Thymus (tissue), 11 donors: ENCODE measurements at regions not wholly inside any gene's neighbourhood (a gene's known extent, or its start where the extent isn't known, plus 50 kb on each side); places are given as distances from the start of the nearest gene placed in this dataset.

Experiments
- DNase-seq, 9 donors: peaks; one replicate each; pipeline ENCODE4 v3.0.0-alpha.2; 2013; ENCODE audit warnings: low spot score in 9 of 9, low read depth in 6 of 9, missing footprints in 1 of 9
- H3K27ac ChIP-seq, 2 donors: one replicate each; pipeline ENCODE4 v1.5.1; 2013; ENCODE audit warnings: control low read depth in 1 of 2, low read depth in 1 of 2, low read length in 1 of 2, mild to moderate bottlenecking in 1 of 2, moderate library complexity in 1 of 2
- H3K27me3 ChIP-seq, 2 donors: one replicate each; pipeline ENCODE4 v1.5.1; 2013; ENCODE audit warnings: low read length in 1 of 2; ENCODE audit not compliant: control insufficient read depth in 2 of 2, insufficient read depth in 1 of 2
- H3K36me3 ChIP-seq, 2 donors: one replicate each; pipeline ENCODE4 v1.5.1; 2013; ENCODE audit warnings: low read length in 1 of 2, mild to moderate bottlenecking in 1 of 2, moderate library complexity in 1 of 2; ENCODE audit not compliant: control insufficient read depth in 2 of 2, insufficient read depth in 2 of 2
- H3K4me1 ChIP-seq, 2 donors: one replicate each; pipeline ENCODE4 v1.5.1; 2013; ENCODE audit warnings: low read length in 2 of 2; ENCODE audit not compliant: control insufficient read depth in 2 of 2, insufficient read depth in 2 of 2
- H3K4me3 ChIP-seq, 2 donors: one replicate each; pipeline ENCODE4 v1.5.1; 2013; ENCODE audit warnings: low read length in 2 of 2, control low read depth in 1 of 2, mild to moderate bottlenecking in 1 of 2
- H3K9me3 ChIP-seq, 2 donors: one replicate each; pipeline ENCODE4 v1.5.1; 2013; ENCODE audit warnings: low read length in 1 of 2, mild to moderate bottlenecking in 1 of 2; ENCODE audit not compliant: control insufficient read depth in 2 of 2, insufficient read depth in 1 of 2
- WGBS: extraction: QIAGEN DNeasy Blood & Tissue Kit; methylation state at CpG from one replicate; pipeline ENCODE4 v1.1.7; 2013; 5-methylcytosine and 5-hydroxymethylcytosine counted together
- donor health status: healthy.

GRCh38 chr16:64440421-64440831 is 681.4 kb downstream of the CDH11 start:
- H3K4me1 ChIP-seq = no peaks in the 10 kb centered on the region
- H3K9me3 ChIP-seq = no peaks in the 10 kb centered on the region
- no peak overlapping the region for H3K27ac ChIP-seq
- 84% methylated on average over 3 of the region's 3 CpGs for WGBS
- H3K36me3 ChIP-seq = no peaks in the 10 kb centered on the region
- no peaks in the 10 kb centered on the region for H3K27me3 ChIP-seq
- H3K4me3 ChIP-seq = no peak overlapping the region
- no peak for DNase-seq

- H3K27me3 ChIP-seq = no peaks in the 10 kb centered on the region
- H3K27ac ChIP-seq = no peak overlapping the region
- WGBS = 96% methylated on average over 5 of the region's 5 CpGs
- H3K4me1 ChIP-seq = no peaks in the 10 kb centered on the region
- no peaks in the 10 kb centered on the region for H3K9me3 ChIP-seq
- DNase-seq = no peak
- no peaks in the 10 kb centered on the region for H3K36me3 ChIP-seq
- H3K4me3 ChIP-seq = no peak overlapping the region
Observed at GRCh38 chr16:64440005-64440404, 681.9 kb downstream of the CDH11 start.

GRCh38 chr16:64437706-64438324 is 684.0 kb downstream of the CDH11 start:
- no peak overlapping the region for H3K27ac ChIP-seq
- no peak for DNase-seq
- no peaks in the 10 kb centered on the region for H3K9me3 ChIP-seq
- H3K4me1 ChIP-seq = no peaks in the 10 kb centered on the region
- H3K4me3 ChIP-seq = no peak overlapping the region
- WGBS = 57% methylated on average over 9 of the region's 9 CpGs
- H3K36me3 ChIP-seq = no peaks in the 10 kb centered on the region
- no peaks in the 10 kb centered on the region for H3K27me3 ChIP-seq

- DNase-seq = no peak
- Histone ChIP-seq H3K27ac (no peak overlapping the region), H3K9me3 (no peaks in the 10 kb centered on the region), H3K27me3 (no peaks in the 10 kb centered on the region), H3K4me3 (no peak overlapping the region), H3K4me1 (no peaks in the 10 kb centered on the region), H3K36me3 (no peaks in the 10 kb centered on the region)
- 86% methylated on average over 4 of the region's 4 CpGs for WGBS
Observed at GRCh38 chr16:64434526-64435069, 687.3 kb downstream of the CDH11 start.

- no peak overlapping the region for H3K4me3 ChIP-seq
- H3K36me3 ChIP-seq = no peaks in the 10 kb centered on the region
- no peaks in the 10 kb centered on the region for H3K9me3 ChIP-seq
- no peaks in the 10 kb centered on the region for H3K4me1 ChIP-seq
- DNase-seq = no peak
- H3K27me3 ChIP-seq = no peaks in the 10 kb centered on the region
- WGBS = 93% methylated on average over 5 of the region's 5 CpGs
- no peak overlapping the region for H3K27ac ChIP-seq
Observed at GRCh38 chr16:64428463-64429113, 693.3 kb downstream of the CDH11 start.

GRCh38 chr16:64426131-64426666 is 695.7 kb downstream of the CDH11 start:
- DNase-seq = no peak
- H3K36me3 ChIP-seq = no peaks in the 10 kb centered on the region
- H3K4me3 ChIP-seq = no peak overlapping the region
- no peak overlapping the region for H3K27ac ChIP-seq
- H3K9me3 ChIP-seq = no peaks in the 10 kb centered on the region
- no peaks in the 10 kb centered on the region for H3K4me1 ChIP-seq
- no peaks in the 10 kb centered on the region for H3K27me3 ChIP-seq
- WGBS = 93% methylated on average over 3 of the region's 3 CpGs

- no peak for DNase-seq
- H3K9me3 ChIP-seq = no peaks in the 10 kb centered on the region
- no peaks in the 10 kb centered on the region for H3K4me1 ChIP-seq
- H3K4me3 ChIP-seq = no peak overlapping the region
- H3K27me3 ChIP-seq = no peaks in the 10 kb centered on the region
- H3K36me3 ChIP-seq = no peaks in the 10 kb centered on the region
- H3K27ac ChIP-seq = no peak overlapping the region
Observed at GRCh38 chr16:64425381-64425780, 696.5 kb downstream of the CDH11 start.

- Histone ChIP-seq H3K9me3 (no peaks in the 10 kb centered on the region), H3K4me1 (no peaks in the 10 kb centered on the region), H3K27ac (no peak overlapping the region), H3K4me3 (no peak overlapping the region), H3K36me3 (no peaks in the 10 kb centered on the region), H3K27me3 (no peaks in the 10 kb centered on the region)
- DNase-seq = no peak
- WGBS = 95% methylated on average over 1 of the region's 1 CpG
Observed at GRCh38 chr16:64422259-64422658, 699.6 kb downstream of the CDH11 start.

- WGBS = 78% methylated on average over 1 of the region's 1 CpG
- no peak overlapping the region for H3K4me3 ChIP-seq
Observed at GRCh38 chr16:64421515-64421914, 700.3 kb downstream of the CDH11 start.

More at GRCh38 chr16:64421515-64421914, 700.3 kb downstream of the CDH11 start:
- Histone ChIP-seq H3K36me3 (no peaks in the 10 kb centered on the region), H3K27me3 (no peaks in the 10 kb centered on the region), H3K4me1 (no peaks in the 10 kb centered on the region), H3K9me3 (no peaks in the 10 kb centered on the region), H3K27ac (no peak overlapping the region)
- no peak for DNase-seq
